GM21529 (cell line): ENCODE measurements at regions not wholly inside any gene's neighbourhood (a gene's known extent, or its start where the extent isn't known, plus 50 kb on each side); places are given as distances from the start of the nearest gene placed in this dataset.
"Not testable (repeated sequence)": the region's sequence is repeated elsewhere in the genome, so short reads cannot be mapped to it uniquely, and the experiment has no call there.

Experiments
- ATAC-seq: cut with Tn5 transposase; IDR thresholded peaks from one replicate; pipeline ENCODE4 v1.9.1; 2021; ENCODE audit not compliant: unreplicated experiment

- no peak for ATAC-seq
Observed at GRCh38 chr2:13158466-13158865, 441.7 kb downstream of the TRIB2 start.

- ATAC-seq = no peak
Observed at GRCh38 chr2:13180729-13181128, 464.0 kb downstream of the TRIB2 start.

- ATAC-seq = peak; percentile 90
Observed at GRCh38 chr2:13193075-13193474, 476.3 kb downstream of the TRIB2 start.

- peak; percentile 84 for ATAC-seq
Observed at GRCh38 chr2:13193900-13194299, 477.2 kb downstream of the TRIB2 start.

GRCh38 chr2:13195270-13195669 is 478.5 kb downstream of the TRIB2 start:
- no peak for ATAC-seq

GRCh38 chr2:13197248-13197647 is 480.5 kb downstream of the TRIB2 start:
- no peak for ATAC-seq

- no peak for ATAC-seq
Observed at GRCh38 chr2:13201924-13202323, 485.2 kb downstream of the TRIB2 start.

GRCh38 chr2:13212115-13212514 is 495.4 kb downstream of the TRIB2 start:
- ATAC-seq = no peak

GRCh38 chr2:13218205-13218604 is 501.5 kb downstream of the TRIB2 start:
- no peak for ATAC-seq

- no peak for ATAC-seq
Observed at GRCh38 chr2:13227578-13227977, 510.8 kb downstream of the TRIB2 start.

- ATAC-seq = no peak
Observed at GRCh38 chr2:13230221-13230620, 513.5 kb downstream of the TRIB2 start.

GRCh38 chr2:13240061-13240460 is 523.3 kb downstream of the TRIB2 start:
- peak; percentile 45 for ATAC-seq

GRCh38 chr2:13240789-13241487 is 524.2 kb downstream of the TRIB2 start:
- ATAC-seq = peak; percentile 68

GRCh38 chr2:13252615-13253014 is 535.9 kb downstream of the TRIB2 start:
- no peak for ATAC-seq

GRCh38 chr2:13255485-13255884 is 538.7 kb downstream of the TRIB2 start:
- ATAC-seq = peak; percentile 62

- ATAC-seq = no peak
Observed at GRCh38 chr2:13260402-13260801, 543.7 kb downstream of the TRIB2 start.

- no peak for ATAC-seq
Observed at GRCh38 chr2:13266166-13266565, 549.4 kb downstream of the TRIB2 start.

- no peak for ATAC-seq
Observed at GRCh38 chr2:13284688-13285087, 568.0 kb downstream of the TRIB2 start.

GRCh38 chr2:13289310-13289709 is 572.6 kb downstream of the TRIB2 start:
- ATAC-seq = no peak

- not testable (repeated sequence) for ATAC-seq
Observed at GRCh38 chr2:13308478-13308805, 591.7 kb downstream of the TRIB2 start.

- ATAC-seq = no peak
Observed at GRCh38 chr2:13308989-13309388, 592.3 kb downstream of the TRIB2 start.

GRCh38 chr2:13332060-13332459 is 615.3 kb downstream of the TRIB2 start:
- ATAC-seq = no peak

- not testable (repeated sequence) for ATAC-seq
Observed at GRCh38 chr2:13334071-13334470, 617.3 kb downstream of the TRIB2 start.
